GM19438 (cell line): ENCODE measurements at regions not wholly inside any gene's neighbourhood (a gene's known extent, or its start where the extent isn't known, plus 50 kb on each side); places are given as distances from the start of the nearest gene placed in this dataset.
"Not testable (repeated sequence)": the region's sequence is repeated elsewhere in the genome, so short reads cannot be mapped to it uniquely, and the experiment has no call there.

Source experiments
- ATAC-seq: cut with Tn5 transposase; IDR thresholded peaks from one replicate; pipeline ENCODE4 v1.9.1; 2021; ENCODE audit warnings: low read depth; ENCODE audit not compliant: unreplicated experiment

GRCh38 chr14:55766071-55766470 lies 186.1 kb downstream of the KTN1 start:
- ATAC-seq = no peak

GRCh38 chr14:55767286-55767685 lies 187.3 kb downstream of the KTN1 start:
- no peak for ATAC-seq

GRCh38 chr14:55769877-55770276 lies 189.9 kb downstream of the KTN1 start:
- ATAC-seq = no peak

GRCh38 chr14:55771242-55771981 lies 191.4 kb downstream of the KTN1 start:
- no peak for ATAC-seq

- no peak for ATAC-seq
These were observed 192.5 kb downstream of the KTN1 start for GRCh38 chr14:55772486-55772885.

GRCh38 chr14:55773312-55773711 lies 193.3 kb downstream of the KTN1 start:
- ATAC-seq = no peak

GRCh38 chr14:55773984-55774545 lies 194.1 kb downstream of the KTN1 start:
- ATAC-seq = no peak

- ATAC-seq = no peak
These were observed 197.9 kb downstream of the KTN1 start for GRCh38 chr14:55777877-55778276.

GRCh38 chr14:55780156-55780946 lies 200.3 kb downstream of the KTN1 start:
- ATAC-seq = no peak

GRCh38 chr14:55781046-55781445 lies 201.0 kb downstream of the KTN1 start:
- no peak for ATAC-seq

- no peak for ATAC-seq
These were observed 202.2 kb downstream of the KTN1 start for GRCh38 chr14:55782166-55782565.

- no peak for ATAC-seq
These were observed 209.4 kb downstream of the KTN1 start for GRCh38 chr14:55789406-55789805.

GRCh38 chr14:55794655-55795595 lies 214.9 kb downstream of the KTN1 start:
- no peak for ATAC-seq

GRCh38 chr14:55796513-55796912 lies 216.5 kb downstream of the KTN1 start:
- ATAC-seq = not testable (repeated sequence)

GRCh38 chr14:55798406-55798805 lies 218.4 kb downstream of the KTN1 start:
- ATAC-seq = no peak

- no peak for ATAC-seq
These were observed 219.6 kb downstream of the KTN1 start for GRCh38 chr14:55799508-55800095.

- no peak for ATAC-seq
These were observed 220.3 kb downstream of the KTN1 start for GRCh38 chr14:55800156-55800785.

- no peak for ATAC-seq
These were observed 221.1 kb downstream of the KTN1 start for GRCh38 chr14:55801121-55801520.

GRCh38 chr14:55802986-55803872 lies 223.2 kb downstream of the KTN1 start:
- ATAC-seq = no peak
